GM12878 (cell line): ENCODE measurements at regions not wholly inside any gene's neighbourhood (a gene's known extent, or its start where the extent isn't known, plus 50 kb on each side); places are given as distances from the start of the nearest gene placed in this dataset.
A peak's percentile ranks its signal among the peaks of the same experiment; 100 is the strongest.

ENCODE experiments used
- BHLHE40 ChIP-seq, 2 experiments: fragments of 450-650 bp in 1 of 2; IDR thresholded peaks; 2 replicates each; pipeline ENCODE4 v1.6.1; 2011 to 2017; ENCODE audit warnings: low read depth in 2 of 2, borderline replicate concordance in 1 of 2, improper control_type of control experiment in 1 of 2, low read length in 1 of 2, mild to moderate bottlenecking in 1 of 2
- BMI1 ChIP-seq: fragments of 450-650 bp; IDR thresholded peaks from 2 replicates; pipeline ENCODE4 v1.6.1; 2016; ENCODE audit warnings: mild to moderate bottlenecking, moderate library complexity, borderline replicate concordance
- BRCA1 ChIP-seq: IDR thresholded peaks from 2 replicates; pipeline ENCODE4 v1.6.1; 2011; ENCODE audit warnings: low read depth, low read length, improper control_type of control experiment
- FOS ChIP-seq: IDR thresholded peaks from 3 replicates; pipeline ENCODE4 v1.6.1; 2011; ENCODE audit warnings: borderline replicate concordance; ENCODE audit not compliant: insufficient read length; ENCODE audit errors: extremely low read depth
- MEF2B ChIP-seq: fragments of 450-650 bp; IDR thresholded peaks from 2 replicates; pipeline ENCODE4 v1.6.1; 2018; ENCODE audit warnings: mild to moderate bottlenecking, moderate library complexity; ENCODE audit not compliant: partially characterized antibody, poor library complexity, severe bottlenecking
- NFYA ChIP-seq: IDR thresholded peaks from 2 replicates; pipeline ENCODE4 v1.6.1; 2011; ENCODE audit warnings: low read depth, mild to moderate bottlenecking, low read length, improper control_type of control experiment, borderline replicate concordance
- PML ChIP-seq: IDR thresholded peaks from 2 replicates; pipeline ENCODE4 v1.6.1; 2012; ENCODE audit warnings: low read length, inconsistent platforms
- POU2F2 ChIP-seq: IDR thresholded peaks from 3 replicates; pipeline ENCODE4 v1.6.1; 2011; ENCODE audit warnings: low read depth, mild to moderate bottlenecking, low read length, borderline replicate concordance
- RCOR1 ChIP-seq: conservative IDR thresholded peaks from 2 replicates; pipeline ENCODE4 v1.6.1; 2012; ENCODE audit warnings: low read depth, low read length, improper control_type of control experiment
- RUNX3 ChIP-seq: IDR thresholded peaks from 2 replicates; pipeline ENCODE4 v1.6.1; 2012; ENCODE audit warnings: low read length, inconsistent platforms
- YBX1 ChIP-seq: fragments of 450-650 bp; IDR thresholded peaks from 2 replicates; pipeline ENCODE4 v1.6.1; 2016; ENCODE audit warnings: antibody characterized with exemption
- TF ChIP-seq, protein P1 (sequence below): fragments of 450-650 bp; formaldehyde crosslinking; IDR thresholded peaks from 2 replicates; pipeline ENCODE4 v1.4.0; 2020; ENCODE audit warnings: mild to moderate bottlenecking, moderate library complexity
- TF ChIP-seq, protein P2 (sequence below): IDR thresholded peaks from 2 replicates; pipeline ENCODE4 v1.6.1; 2011; ENCODE audit warnings: mild to moderate bottlenecking, low read depth, low read length, moderate library complexity; ENCODE audit not compliant: insufficient replicate concordance
- TF ChIP-seq, protein P3 (sequence below): fragments of 450-650 bp; IDR thresholded peaks from 2 replicates; pipeline ENCODE4 v1.6.1; 2017; ENCODE audit warnings: mild to moderate bottlenecking, low read depth, inconsistent platforms; ENCODE audit not compliant: poor library complexity, severe bottlenecking
- TF ChIP-seq, protein P4 (sequence below): fragments of 450-650 bp; IDR thresholded peaks from 2 replicates; pipeline ENCODE4 v1.6.1; 2016; ENCODE audit warnings: mild to moderate bottlenecking, moderate library complexity, borderline replicate concordance
- TF ChIP-seq, protein P5 (sequence below): fragments of 450-650 bp; IDR thresholded peaks from 2 replicates; pipeline ENCODE4 v1.6.1; 2017; ENCODE audit warnings: low read depth, mild to moderate bottlenecking, moderate library complexity

DNA sequence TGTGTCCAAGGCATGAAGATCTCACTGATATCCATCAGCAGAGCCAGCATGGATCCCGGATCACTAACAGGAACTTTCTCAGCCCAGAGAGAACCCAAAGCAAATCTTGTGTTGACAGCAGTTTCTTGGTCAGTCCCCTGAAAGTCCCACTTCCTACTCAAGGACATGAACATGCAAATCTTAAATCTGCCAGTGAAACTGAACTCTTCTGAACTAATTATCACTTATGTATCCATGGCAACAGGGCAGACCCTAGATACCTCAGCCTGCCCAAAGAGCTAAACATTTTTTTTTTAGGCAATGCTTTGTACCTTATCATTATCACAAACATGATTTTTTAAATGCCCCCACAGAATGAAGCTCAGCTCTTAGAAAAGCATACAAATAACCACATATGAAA lies 127.8 kb upstream of the DDX18 start (continued):
- TF ChIP-seq, protein P1, sequence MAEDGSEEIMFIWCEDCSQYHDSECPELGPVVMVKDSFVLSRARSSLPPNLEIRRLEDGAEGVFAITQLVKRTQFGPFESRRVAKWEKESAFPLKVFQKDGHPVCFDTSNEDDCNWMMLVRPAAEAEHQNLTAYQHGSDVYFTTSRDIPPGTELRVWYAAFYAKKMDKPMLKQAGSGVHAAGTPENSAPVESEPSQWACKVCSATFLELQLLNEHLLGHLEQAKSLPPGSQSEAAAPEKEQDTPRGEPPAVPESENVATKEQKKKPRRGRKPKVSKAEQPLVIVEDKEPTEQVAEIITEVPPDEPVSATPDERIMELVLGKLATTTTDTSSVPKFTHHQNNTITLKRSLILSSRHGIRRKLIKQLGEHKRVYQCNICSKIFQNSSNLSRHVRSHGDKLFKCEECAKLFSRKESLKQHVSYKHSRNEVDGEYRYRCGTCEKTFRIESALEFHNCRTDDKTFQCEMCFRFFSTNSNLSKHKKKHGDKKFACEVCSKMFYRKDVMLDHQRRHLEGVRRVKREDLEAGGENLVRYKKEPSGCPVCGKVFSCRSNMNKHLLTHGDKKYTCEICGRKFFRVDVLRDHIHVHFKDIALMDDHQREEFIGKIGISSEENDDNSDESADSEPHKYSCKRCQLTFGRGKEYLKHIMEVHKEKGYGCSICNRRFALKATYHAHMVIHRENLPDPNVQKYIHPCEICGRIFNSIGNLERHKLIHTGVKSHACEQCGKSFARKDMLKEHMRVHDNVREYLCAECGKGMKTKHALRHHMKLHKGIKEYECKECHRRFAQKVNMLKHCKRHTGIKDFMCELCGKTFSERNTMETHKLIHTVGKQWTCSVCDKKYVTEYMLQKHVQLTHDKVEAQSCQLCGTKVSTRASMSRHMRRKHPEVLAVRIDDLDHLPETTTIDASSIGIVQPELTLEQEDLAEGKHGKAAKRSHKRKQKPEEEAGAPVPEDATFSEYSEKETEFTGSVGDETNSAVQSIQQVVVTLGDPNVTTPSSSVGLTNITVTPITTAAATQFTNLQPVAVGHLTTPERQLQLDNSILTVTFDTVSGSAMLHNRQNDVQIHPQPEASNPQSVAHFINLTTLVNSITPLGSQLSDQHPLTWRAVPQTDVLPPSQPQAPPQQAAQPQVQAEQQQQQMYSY (CRISPR knock-in tag), result no peak
- TF ChIP-seq MEF2B (peak; percentile 58), BHLHE40 (IDR thresholded peaks at IDR 0.05; ENCODE audit: borderline replicate concordance in 1 of 2, low read depth in 2 of 2, low read length in 1 of 2) (no peak), RCOR1 (no peak), RUNX3 (no peak), BMI1 (peak; percentile 99), NFYA (no peak), FOS (no peak), YBX1 (no peak), POU2F2 (peak; percentile 97; the same call in 2 of the 3 replicates), PML (no peak), BRCA1 (no peak)
- TF ChIP-seq, protein P2, sequence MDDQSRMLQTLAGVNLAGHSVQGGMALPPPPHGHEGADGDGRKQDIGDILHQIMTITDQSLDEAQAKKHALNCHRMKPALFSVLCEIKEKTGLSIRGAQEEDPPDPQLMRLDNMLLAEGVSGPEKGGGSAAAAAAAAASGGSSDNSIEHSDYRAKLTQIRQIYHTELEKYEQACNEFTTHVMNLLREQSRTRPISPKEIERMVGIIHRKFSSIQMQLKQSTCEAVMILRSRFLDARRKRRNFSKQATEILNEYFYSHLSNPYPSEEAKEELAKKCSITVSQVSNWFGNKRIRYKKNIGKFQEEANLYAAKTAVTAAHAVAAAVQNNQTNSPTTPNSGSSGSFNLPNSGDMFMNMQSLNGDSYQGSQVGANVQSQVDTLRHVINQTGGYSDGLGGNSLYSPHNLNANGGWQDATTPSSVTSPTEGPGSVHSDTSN, result no peak
- TF ChIP-seq, protein P3, sequence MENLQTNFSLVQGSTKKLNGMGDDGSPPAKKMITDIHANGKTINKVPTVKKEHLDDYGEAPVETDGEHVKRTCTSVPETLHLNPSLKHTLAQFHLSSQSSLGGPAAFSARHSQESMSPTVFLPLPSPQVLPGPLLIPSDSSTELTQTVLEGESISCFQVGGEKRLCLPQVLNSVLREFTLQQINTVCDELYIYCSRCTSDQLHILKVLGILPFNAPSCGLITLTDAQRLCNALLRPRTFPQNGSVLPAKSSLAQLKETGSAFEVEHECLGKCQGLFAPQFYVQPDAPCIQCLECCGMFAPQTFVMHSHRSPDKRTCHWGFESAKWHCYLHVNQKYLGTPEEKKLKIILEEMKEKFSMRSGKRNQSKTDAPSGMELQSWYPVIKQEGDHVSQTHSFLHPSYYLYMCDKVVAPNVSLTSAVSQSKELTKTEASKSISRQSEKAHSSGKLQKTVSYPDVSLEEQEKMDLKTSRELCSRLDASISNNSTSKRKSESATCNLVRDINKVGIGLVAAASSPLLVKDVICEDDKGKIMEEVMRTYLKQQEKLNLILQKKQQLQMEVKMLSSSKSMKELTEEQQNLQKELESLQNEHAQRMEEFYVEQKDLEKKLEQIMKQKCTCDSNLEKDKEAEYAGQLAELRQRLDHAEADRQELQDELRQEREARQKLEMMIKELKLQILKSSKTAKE, result no peak
- TF ChIP-seq, protein P4, sequence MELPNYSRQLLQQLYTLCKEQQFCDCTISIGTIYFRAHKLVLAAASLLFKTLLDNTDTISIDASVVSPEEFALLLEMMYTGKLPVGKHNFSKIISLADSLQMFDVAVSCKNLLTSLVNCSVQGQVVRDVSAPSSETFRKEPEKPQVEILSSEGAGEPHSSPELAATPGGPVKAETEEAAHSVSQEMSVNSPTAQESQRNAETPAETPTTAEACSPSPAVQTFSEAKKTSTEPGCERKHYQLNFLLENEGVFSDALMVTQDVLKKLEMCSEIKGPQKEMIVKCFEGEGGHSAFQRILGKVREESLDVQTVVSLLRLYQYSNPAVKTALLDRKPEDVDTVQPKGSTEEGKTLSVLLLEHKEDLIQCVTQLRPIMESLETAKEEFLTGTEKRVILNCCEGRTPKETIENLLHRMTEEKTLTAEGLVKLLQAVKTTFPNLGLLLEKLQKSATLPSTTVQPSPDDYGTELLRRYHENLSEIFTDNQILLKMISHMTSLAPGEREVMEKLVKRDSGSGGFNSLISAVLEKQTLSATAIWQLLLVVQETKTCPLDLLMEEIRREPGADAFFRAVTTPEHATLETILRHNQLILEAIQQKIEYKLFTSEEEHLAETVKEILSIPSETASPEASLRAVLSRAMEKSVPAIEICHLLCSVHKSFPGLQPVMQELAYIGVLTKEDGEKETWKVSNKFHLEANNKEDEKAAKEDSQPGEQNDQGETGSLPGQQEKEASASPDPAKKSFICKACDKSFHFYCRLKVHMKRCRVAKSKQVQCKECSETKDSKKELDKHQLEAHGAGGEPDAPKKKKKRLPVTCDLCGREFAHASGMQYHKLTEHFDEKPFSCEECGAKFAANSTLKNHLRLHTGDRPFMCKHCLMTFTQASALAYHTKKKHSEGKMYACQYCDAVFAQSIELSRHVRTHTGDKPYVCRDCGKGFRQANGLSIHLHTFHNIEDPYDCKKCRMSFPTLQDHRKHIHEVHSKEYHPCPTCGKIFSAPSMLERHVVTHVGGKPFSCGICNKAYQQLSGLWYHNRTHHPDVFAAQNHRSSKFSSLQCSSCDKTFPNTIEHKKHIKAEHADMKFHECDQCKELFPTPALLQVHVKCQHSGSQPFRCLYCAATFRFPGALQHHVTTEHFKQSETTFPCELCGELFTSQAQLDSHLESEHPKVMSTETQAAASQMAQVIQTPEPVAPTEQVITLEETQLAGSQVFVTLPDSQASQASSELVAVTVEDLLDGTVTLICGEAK, result no peak
- TF ChIP-seq, protein P5, sequence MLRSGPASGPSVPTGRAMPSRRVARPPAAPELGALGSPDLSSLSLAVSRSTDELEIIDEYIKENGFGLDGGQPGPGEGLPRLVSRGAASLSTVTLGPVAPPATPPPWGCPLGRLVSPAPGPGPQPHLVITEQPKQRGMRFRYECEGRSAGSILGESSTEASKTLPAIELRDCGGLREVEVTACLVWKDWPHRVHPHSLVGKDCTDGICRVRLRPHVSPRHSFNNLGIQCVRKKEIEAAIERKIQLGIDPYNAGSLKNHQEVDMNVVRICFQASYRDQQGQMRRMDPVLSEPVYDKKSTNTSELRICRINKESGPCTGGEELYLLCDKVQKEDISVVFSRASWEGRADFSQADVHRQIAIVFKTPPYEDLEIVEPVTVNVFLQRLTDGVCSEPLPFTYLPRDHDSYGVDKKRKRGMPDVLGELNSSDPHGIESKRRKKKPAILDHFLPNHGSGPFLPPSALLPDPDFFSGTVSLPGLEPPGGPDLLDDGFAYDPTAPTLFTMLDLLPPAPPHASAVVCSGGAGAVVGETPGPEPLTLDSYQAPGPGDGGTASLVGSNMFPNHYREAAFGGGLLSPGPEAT, result peak; percentile 39; the same call in 1 of the 2 replicates
